K562 (cell line): ENCODE measurements at regions not wholly inside any gene's neighbourhood (a gene's known extent, or its start where the extent isn't known, plus 50 kb on each side); places are given as distances from the start of the nearest gene placed in this dataset.

ENCODE experiments used
- ATAC-seq: fragments of 200-7000 bp; cut with Tn5 transposase; 3 replicates; pipeline ENCODE4 v1.9.1; 2020; ENCODE audit warnings: moderate library complexity
- BruUV-seq: library from RNA; stranded (reverse); fragments of 400-500 nt; replicated peaks from 2 replicates; lab custom pipeline; 2021; lab: Mats Ljungman, UMichigan
- CTCF ChIA-PET: fragments of 300-600 bp; formaldehyde crosslinking; extraction: SDS; loops from one replicate; lab custom pipeline; 2021; ENCODE audit warnings: low intra/inter-chr PET ratio; lab: Yijun Ruan, JAX
- POLR2A ChIA-PET: fragments of 300-600, 350-650 bp; sonication (Branson Sonifier 250); formaldehyde crosslinking; extraction: SDS; loops from one replicate; lab custom pipeline; 2021; ENCODE audit warnings: antibody characterized with exemption, inconsistent platforms; lab: Yijun Ruan, JAX
- DNase-seq, 4 experiments: peaks; one replicate each; pipeline versions ENCODE4 v3.0.0 to v3.0.0-alpha.2; 2011 to 2018; ENCODE audit warnings: low spot score in 3 of 4, mixed read lengths in 3 of 4; ENCODE audit errors: extremely low read depth in 1 of 4
- FAIRE-seq: peaks from 2 replicates; lab custom pipeline; 2011; peaks lifted over from hg19 to GRCh38; lab: Jason Lieb, UNC
- H2AFZ ChIP-seq: 2 replicates; pipeline ENCODE4 v1.6.0; 2011; ENCODE audit warnings: low read depth, low read length, control low read depth, inconsistent platforms
- H3K27ac ChIP-seq: fragments of 200-600 bp; 3 replicates; pipeline ENCODE4 v1.8.0; 2011; ENCODE audit warnings: low read depth, mild to moderate bottlenecking, control low read depth, inconsistent platforms, low read length, moderate library complexity, mixed read lengths; ENCODE audit errors: extremely low read depth
- H3K27me3 ChIP-seq, 2 experiments: fragments of 300-600 bp in 1 of 2; 2 replicates in 1 of 2; 3 replicates in 1 of 2; pipeline versions ENCODE4 v1.6.0 to v1.8.0; 2011; ENCODE audit warnings: inconsistent platforms in 2 of 2, low read length in 2 of 2, mild to moderate bottlenecking in 1 of 2, mixed read lengths in 1 of 2, moderate library complexity in 1 of 2; ENCODE audit not compliant: control insufficient read depth in 2 of 2, insufficient read depth in 2 of 2
- H3K36me3 ChIP-seq: fragments of 300-600 bp; 3 replicates; pipeline ENCODE4 v1.8.0; 2011; ENCODE audit warnings: mild to moderate bottlenecking, low read length, inconsistent platforms; ENCODE audit not compliant: control insufficient read depth, insufficient read depth
- H3K4me1 ChIP-seq, 2 experiments: fragments of 200-600 bp in 1 of 2; replicated peaks in 1 of 2; 2 replicates in 1 of 2; 3 replicates in 1 of 2; pipeline versions ENCODE4 v1.5.1 to v1.8.0; 2011; ENCODE audit warnings: inconsistent platforms in 2 of 2, low read length in 2 of 2, mild to moderate bottlenecking in 1 of 2, mixed read lengths in 1 of 2, moderate library complexity in 1 of 2; ENCODE audit not compliant: control insufficient read depth in 2 of 2, insufficient read depth in 2 of 2
- H3K4me2 ChIP-seq: 2 replicates; pipeline ENCODE4 v1.6.1; 2011; ENCODE audit warnings: low read length, control low read depth, inconsistent platforms, mixed read lengths; ENCODE audit not compliant: insufficient read depth
- H3K4me3 ChIP-seq: fragments of 200-600 bp; sonication (generic), shearing (Covaris generic); 2 replicates; pipeline ENCODE4 v1.5.1; 2016; ENCODE audit warnings: control low read depth, inconsistent platforms
- H3K79me2 ChIP-seq: fragments of 200-600 bp; 3 replicates; pipeline ENCODE4 v1.8.0; 2011; ENCODE audit warnings: low read length, inconsistent platforms; ENCODE audit not compliant: control insufficient read depth, insufficient read depth
- H3K9ac ChIP-seq, 2 experiments: 2 replicates each; pipeline versions ENCODE4 v1.6.0 to v1.6.1; 2011; ENCODE audit warnings: low read depth in 2 of 2, low read length in 2 of 2, control low read depth in 1 of 2, inconsistent platforms in 1 of 2, mild to moderate bottlenecking in 1 of 2, mixed read lengths in 1 of 2; ENCODE audit not compliant: insufficient read depth in 1 of 2
- H3K9me1 ChIP-seq: one replicate; pipeline ENCODE4 v1.6.0; 2011; ENCODE audit warnings: inconsistent platforms, mild to moderate bottlenecking, low read length, moderate library complexity; ENCODE audit not compliant: control insufficient read depth, insufficient read depth
- H3K9me3 ChIP-seq: replicated peaks from 2 replicates; pipeline ENCODE4 v1.5.1; 2011; ENCODE audit warnings: low read depth, low read length, inconsistent platforms; ENCODE audit not compliant: control insufficient read depth, insufficient read depth
- H4K20me1 ChIP-seq: replicated peaks from 2 replicates; pipeline ENCODE4 v1.6.1; 2011; ENCODE audit warnings: low read length, inconsistent platforms, mixed read lengths; ENCODE audit not compliant: control insufficient read depth, insufficient read depth
- C11orf30 ChIP-seq: fragments of 450-650 bp; IDR thresholded peaks from 2 replicates; pipeline ENCODE4 v1.6.1; 2016; ENCODE audit warnings: low read depth, mild to moderate bottlenecking
- E2F5 ChIP-seq: sonication (generic); formaldehyde crosslinking; IDR thresholded peaks from 2 replicates; pipeline ENCODE4 v1.8.0; 2022; ENCODE audit warnings: mild to moderate bottlenecking, missing genetic modification reagents
- GTF3C2 ChIP-seq: IDR thresholded peaks from 3 replicates; pipeline ENCODE4 v1.6.1; 2011; ENCODE audit warnings: borderline replicate concordance, mild to moderate bottlenecking, moderate library complexity; ENCODE audit not compliant: insufficient read length; ENCODE audit errors: extremely low read depth
- MAFF ChIP-seq: IDR thresholded peaks from 2 replicates; pipeline ENCODE4 v1.6.1; 2012; ENCODE audit warnings: low read length, improper control_type of control experiment
- MAFK ChIP-seq: IDR thresholded peaks from 2 replicates; pipeline ENCODE4 v1.6.1; 2011; ENCODE audit warnings: low read length, improper control_type of control experiment
- MYBL2 ChIP-seq, 2 experiments: fragments of 450-650 bp in 1 of 2; sonication (generic) in 1 of 2; formaldehyde crosslinking in 1 of 2; IDR thresholded peaks; 2 replicates each; pipeline versions ENCODE4 v1.6.1 to v1.8.1; 2017 to 2022; ENCODE audit warnings: borderline replicate concordance in 1 of 2, inconsistent platforms in 1 of 2, low read depth in 1 of 2, mild to moderate bottlenecking in 1 of 2, missing genetic modification reagents in 1 of 2, moderate library complexity in 1 of 2
- PRPF4 ChIP-seq: fragments of 200-400 bp; formaldehyde crosslinking; IDR thresholded peaks from one replicate; pipeline ENCODE4 v1.6.1; 2017; ENCODE audit warnings: low read length, low read depth, mild to moderate bottlenecking; ENCODE audit not compliant: insufficient read depth, poor library complexity, severe bottlenecking
- TAF7 ChIP-seq: fragments of 450-650 bp; IDR thresholded peaks from 2 replicates; pipeline ENCODE4 v1.6.1; 2016; ENCODE audit warnings: missing genetic modification characterization, missing compliant biosample characterization
- ZBTB49 ChIP-seq: sonication (generic); formaldehyde crosslinking; IDR thresholded peaks from 2 replicates; pipeline ENCODE4 v1.8.0; 2022; ENCODE audit warnings: missing genetic modification reagents, mild to moderate bottlenecking, borderline replicate concordance
- ZNF316 ChIP-seq: fragments of 450-650 bp; IDR thresholded peaks from 2 replicates; pipeline ENCODE4 v1.6.1; 2016
- WGBS: fragments of 100-300 bp; shearing (Covaris generic); methylation state at CpG from one replicate; pipeline ENCODE4 v1.1.6; 2016; ENCODE audit warnings: low coverage, mixed read lengths; ENCODE audit not compliant: insufficient coverage; ENCODE audit errors: missing lambda C conversion rate; 5-methylcytosine and 5-hydroxymethylcytosine counted together
- in situ Hi-C: fragments of 300-500 bp; cut with MboI; formaldehyde crosslinking; loops from 4 replicates; pipeline ENCODE4 v1.15.0; 2018; ENCODE audit warnings: inconsistent platforms, mixed read lengths
- intact Hi-C: fragments of 100-400 bp; cut with micrococcal nuclease; formaldehyde crosslinking; loops from 2 replicates; pipeline ENCODE4 v1.14.2; 2022

GRCh38 chr2:34204560-34204959 lies 605.5 kb upstream of the FAM98A start:
- Histone ChIP-seq H3K4me1 (no peaks in the 10 kb centered on the region), H3K9ac (no peak overlapping the region), H3K27me3 (no peaks in the 10 kb centered on the region), H4K20me1 (no peaks in the 10 kb centered on the region), H3K9me3 (no peaks in the 10 kb centered on the region), H3K9me1 (no peaks in the 10 kb centered on the region), H3K36me3 (no peaks in the 10 kb centered on the region), H3K27ac (no peak overlapping the region), H3K4me3 (no peak overlapping the region), H3K4me2 (no peak overlapping the region), H2AFZ (no peak overlapping the region), H3K79me2 (no peaks in the 10 kb centered on the region)
- BruUV-seq, result no TSS peak
- in situ Hi-C loops, result no loop called here
- FAIRE-seq (no peak), DNase-seq (no peak), ATAC-seq (no peak)
- ChIA-PET POLR2A (no interaction called here), CTCF (no interaction called here)
- 0% methylated on average over 1 of the region's 1 CpG for WGBS
- intact Hi-C loops, result no loop called here
- peak; percentile 26; the same call in 1 of the 2 replicates for TF ChIP-seq MAFK
- TF ChIP-seq MAFF, result peak; percentile 26; the same call in 1 of the 2 replicates
- TF ChIP-seq ZNF316, result peak; percentile 48; the same call in 1 of the 2 replicates
- TF ChIP-seq E2F5 (CRISPR knock-in tag), result no peak
- peak; percentile 7; the same call in 1 of the 2 replicates for TF ChIP-seq C11orf30

GRCh38 chr2:34201099-34201498 lies 602.0 kb upstream of the FAM98A start:
- POLR2A ChIA-PET, result no interaction called here
- H2AFZ ChIP-seq, result no peak overlapping the region
- H3K4me2 ChIP-seq, result no peak overlapping the region
- no peaks in the 10 kb centered on the region for H3K27me3 ChIP-seq
- CTCF ChIA-PET, result no interaction called here
- H3K9ac ChIP-seq, result no peak overlapping the region
- no peak overlapping the region for H3K27ac ChIP-seq
- WGBS, result 0% methylated on average over 1 of the region's 1 CpG
- H3K36me3 ChIP-seq, result no peaks in the 10 kb centered on the region
- H3K9me1 ChIP-seq, result no peaks in the 10 kb centered on the region
- in situ Hi-C loops, result no loop called here
- H4K20me1 ChIP-seq, result no peaks in the 10 kb centered on the region
- intact Hi-C loops, result no loop called here
- no peaks in the 10 kb centered on the region for H3K79me2 ChIP-seq
- ATAC-seq, result no peak
- DNase-seq, result no peak
- H3K4me1 ChIP-seq, result no peaks in the 10 kb centered on the region
- H3K4me3 ChIP-seq, result no peak overlapping the region
- no peaks in the 10 kb centered on the region for H3K9me3 ChIP-seq
- no peak for FAIRE-seq
- no TSS peak for BruUV-seq
- TF ChIP-seq GTF3C2, result no peak
- TF ChIP-seq PRPF4, result no peak
- TF ChIP-seq MYBL2 (IDR thresholded peaks at IDR 0.05; ENCODE audit: low read depth), result no peak
- no peak for TF ChIP-seq MYBL2 (CRISPR knock-in tag; IDR thresholded peaks at IDR 0.05; ENCODE audit: borderline replicate concordance)
- no peak for TF ChIP-seq ZBTB49 (CRISPR knock-in tag)
- no peak for TF ChIP-seq TAF7 (tag)
